AG04449 (cell line): ENCODE measurements at regions not wholly inside any gene's neighbourhood (a gene's known extent, or its start where the extent isn't known, plus 50 kb on each side); places are given as distances from the start of the nearest gene placed in this dataset.
"Not testable (repeated sequence)": the region's sequence is repeated elsewhere in the genome, so short reads cannot be mapped to it uniquely, and the experiment has no call there.

ENCODE experiments used
- CTCF ChIA-PET: fragments of 350-600 bp; formaldehyde crosslinking; extraction: SDS; loops from one replicate; lab custom pipeline; 2021; ENCODE audit warnings: antibody characterized with exemption; lab: Yijun Ruan, JAX
- POLR2A ChIA-PET: fragments of 400-600, 350-600 bp; formaldehyde crosslinking; extraction: SDS; loops from one replicate; lab custom pipeline; 2020; ENCODE audit warnings: antibody characterized with exemption, inconsistent platforms; lab: Yijun Ruan, JAX
- DNase-seq: peaks from one replicate; pipeline ENCODE4 v3.0.0-alpha.2; 2010; ENCODE audit warnings: low read depth, low spot score
- H3K4me3 ChIP-seq: 2 replicates; pipeline ENCODE4 v1.5.1; 2011; ENCODE audit warnings: low read depth, mild to moderate bottlenecking, control low read depth, low read length
- CTCF ChIP-seq: IDR thresholded peaks from one replicate; pipeline ENCODE4 v1.5.1; 2011; ENCODE audit warnings: mild to moderate bottlenecking, moderate library complexity, low read length, control low read depth, inconsistent platforms; ENCODE audit not compliant: insufficient read depth; ENCODE audit errors: missing control alignments

- no peak overlapping the region for H3K4me3 ChIP-seq
- ChIA-PET POLR2A (no interaction called here), CTCF (no interaction called here)
- TF ChIP-seq CTCF = no peak
- no peak for DNase-seq
Measured at GRCh38 chr12:33926095-33926494, 96.2 kb upstream of the ALG10 start.

GRCh38 chr12:33937669-33938068 is 84.6 kb upstream of the ALG10 start:
- POLR2A ChIA-PET, DNase-seq, H3K4me3 ChIP-seq, CTCF ChIA-PET: not testable (repeated sequence)

- CTCF ChIA-PET = no interaction called here
- no peak for TF ChIP-seq CTCF
- POLR2A ChIA-PET = no interaction called here
- no peak overlapping the region for H3K4me3 ChIP-seq
- no peak for DNase-seq
Measured at GRCh38 chr12:33942172-33942571, 80.1 kb upstream of the ALG10 start.

- TF ChIP-seq CTCF = no peak
- DNase-seq = no peak
- POLR2A ChIA-PET = no interaction called here
- H3K4me3 ChIP-seq = no peak overlapping the region
- CTCF ChIA-PET = no interaction called here
Measured at GRCh38 chr12:33944703-33945437, 77.4 kb upstream of the ALG10 start.

GRCh38 chr12:33945438-33945784 is 76.9 kb upstream of the ALG10 start:
- H3K4me3 ChIP-seq = no peak overlapping the region
- DNase-seq = no peak
- ChIA-PET CTCF (no interaction called here), POLR2A (no interaction called here)
- no peak for TF ChIP-seq CTCF

GRCh38 chr12:33966219-33966618 is 56.1 kb upstream of the ALG10 start:
- CTCF ChIA-PET, DNase-seq, H3K4me3 ChIP-seq, POLR2A ChIA-PET: not testable (repeated sequence)

GRCh38 chr12:33967760-33968159 is 54.5 kb upstream of the ALG10 start:
- no peak for TF ChIP-seq CTCF
- no peak for DNase-seq
- H3K4me3 ChIP-seq = no peak overlapping the region
- ChIA-PET POLR2A (no interaction called here), CTCF (no interaction called here)
